ENCODE measurements at regions not wholly inside any gene's neighbourhood (a gene's known extent, or its start where the extent isn't known, plus 50 kb on each side); places are given as distances from the start of the nearest gene placed in this dataset.

- WGBS, 2 experiments (ENCODE audit: extremely low coverage in 1 of 2, insufficient coverage in 1 of 2, insufficient read length in 1 of 2, insufficient replicate concordance in 2 of 2, low coverage in 1 of 2, low lambda C conversion rate in 2 of 2, missing lambda C conversion rate in 1 of 2) = 93% methylated on average over 5 of the region's 5 CpGs; no CpG with 5 or more reads in 1 of the 2 experiments
- Histone ChIP-seq H2BK120ac (replicated peaks; ENCODE audit: low read depth, low read length) (no peak overlapping the region), H3K4ac (replicated peaks; ENCODE audit: insufficient read length, low read depth, low read length) (no peak overlapping the region), H2BK5ac (ENCODE audit: low read depth, low read length) (no peak overlapping the region), H2BK12ac (ENCODE audit: low read depth, low read length) (no peak overlapping the region), H3K36me3 (ENCODE audit: control insufficient read depth in 2 of 4, insufficient read depth in 4 of 4, low read length in 3 of 4) (peaks cover 9 to 26% (median 16%) of the 10 kb centered on the region in 4 experiments; a peak in 7 of 8 replicates), H3K4me2 (ENCODE audit: insufficient read depth in 1 of 2, low read depth in 2 of 2, low read length in 2 of 2) (no peak overlapping the region), H3K27me3 (replicated peaks in 1 of 4; ENCODE audit: control insufficient read depth in 3 of 4, extremely low read depth in 1 of 4, insufficient read depth in 3 of 4, low read length in 3 of 4) (no peaks in the 10 kb centered on the region), H4K91ac (replicated peaks; ENCODE audit: insufficient read length, low read length) (no peak overlapping the region), H3K9me3 (ENCODE audit: insufficient read depth in 2 of 2, low read depth in 1 of 2, low read length in 1 of 2) (0 out of 4 replicates have a peak, but pooled peaks cover 2 to 4% of the 10 kb centered on the region in 2 experiments), H3K23me2 (ENCODE audit: low read depth, low read length) (peaks cover 3% of the 10 kb centered on the region; the same call in 1 of the 2 replicates), H3K14ac (ENCODE audit: insufficient read length) (no peak overlapping the region), H2AK5ac (ENCODE audit: low read depth, low read length) (no peak overlapping the region), H4K5ac (ENCODE audit: insufficient read length, low read depth, low read length) (no peak overlapping the region), H3K9ac (replicated peaks in 1 of 4; ENCODE audit: extremely low read depth in 1 of 4, low read depth in 3 of 4, low read length in 3 of 4) (no peak overlapping the region), H3K79me2 (ENCODE audit: control insufficient read depth in 1 of 2, insufficient read depth in 2 of 2, low read length in 2 of 2) (no peaks in the 10 kb centered on the region), H2BK15ac (ENCODE audit: low read length) (no peak overlapping the region), H3K56ac (replicated peaks; ENCODE audit: insufficient read length, low read depth, low read length) (no peak overlapping the region), H2AFZ (ENCODE audit: low read length) (no peak overlapping the region), H3K4me1 (replicated peaks in 1 of 4; ENCODE audit: control insufficient read depth in 3 of 4, insufficient read depth in 4 of 4, low read length in 3 of 4) (no peaks in the 10 kb centered on the region), H3K23ac (ENCODE audit: insufficient read length) (no peak overlapping the region), H3K18ac (ENCODE audit: extremely low read depth, low read length) (no peak overlapping the region), H3K27ac (ENCODE audit: low read depth, low read length) (no peak overlapping the region), H3K79me1 (ENCODE audit: low read depth, low read length) (no peaks in the 10 kb centered on the region; the same call in 1 of the 2 replicates), H4K20me1 (replicated peaks in 1 of 2; ENCODE audit: control insufficient read depth in 1 of 2, insufficient read depth in 2 of 2, low read length in 2 of 2) (peaks cover 0 to 6% of the 10 kb centered on the region in 2 experiments), H4K8ac (ENCODE audit: extremely low read depth, insufficient read depth, low read length) (no peak overlapping the region), H2BK20ac (ENCODE audit: low read length) (no peak overlapping the region), H3K4me3 (ENCODE audit: extremely low read depth in 1 of 4, insufficient read depth in 2 of 4, low read depth in 3 of 4, low read length in 4 of 4) (no peak overlapping the region)
- ChIA-PET CTCF (ENCODE audit: partially characterized antibody) (interaction anchor here (0.6 kb wide), 2 partner anchors 53 to 359 kb away, joined by 3 read pairs; no protein-coding TSS in a partner anchor), POLR2A (ENCODE audit: partially characterized antibody) (interaction anchor here (0.6 kb wide), 1 partner anchor 137 kb away, joined by 3 read pairs; no protein-coding TSS in a partner anchor)
- TF ChIP-seq ZNF274 (IDR thresholded peaks at IDR 0.05; ENCODE audit: borderline replicate concordance, extremely low read depth, low read length) = no peak
- TF ChIP-seq SUZ12 (IDR thresholded peaks at IDR 0.05; ENCODE audit: low read length) = no peak
- no peak for TF ChIP-seq CHD1 (IDR thresholded peaks at IDR 0.05; ENCODE audit: low read depth, low read length)
- TF ChIP-seq SIX5 (IDR thresholded peaks at IDR 0.05; ENCODE audit: low read depth, low read length) = no peak
- no peak for TF ChIP-seq ASH2L (IDR thresholded peaks at IDR 0.05; ENCODE audit: low read length)
- no peak for TF ChIP-seq TAF1 (IDR thresholded peaks at IDR 0.05; ENCODE audit: low read depth, low read length)
- no peak for TF ChIP-seq GABPA (IDR thresholded peaks at IDR 0.05; ENCODE audit: borderline replicate concordance, insufficient read depth, low read length)
- TF ChIP-seq POLR2A (IDR thresholded peaks at IDR 0.05; ENCODE audit: control extremely low read depth in 1 of 2, low read depth in 2 of 2, low read length in 2 of 2) = no peak
- no peak for TF ChIP-seq FOSL1 (IDR thresholded peaks at IDR 0.05; ENCODE audit: insufficient read depth, low read depth, low read length)
- TF ChIP-seq, protein P1, sequence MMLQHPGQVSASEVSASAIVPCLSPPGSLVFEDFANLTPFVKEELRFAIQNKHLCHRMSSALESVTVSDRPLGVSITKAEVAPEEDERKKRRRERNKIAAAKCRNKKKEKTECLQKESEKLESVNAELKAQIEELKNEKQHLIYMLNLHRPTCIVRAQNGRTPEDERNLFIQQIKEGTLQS (IDR thresholded peaks at IDR 0.05; ENCODE audit: insufficient read depth, low read depth, low read length) = no peak
- TF ChIP-seq SIRT6 (IDR thresholded peaks at IDR 0.05; ENCODE audit: low read length) = no peak
- FAIRE-seq = no peak
- no peak for DNase-seq (ENCODE audit: low read depth in 1 of 2, low spot score in 2 of 2)
These were observed 136.4 kb downstream of the PTPRS start for GRCh38 chr19:5204212-5204611.

Data from H1 (cell line).